Nephron progenitor cell (in vitro differentiated cells): ENCODE measurements at regions not wholly inside any gene's neighbourhood (a gene's known extent, or its start where the extent isn't known, plus 50 kb on each side); places are given as distances from the start of the nearest gene placed in this dataset.

Source experiments
- DNase-seq: peaks from one replicate; pipeline ENCODE4 v3.0.0; 2021
- H3K27ac Mint-ChIP-seq: 2 replicates; pipeline ENCODE4 v1.8.0; 2021; ENCODE audit warnings: mild to moderate bottlenecking, moderate library complexity, mixed read lengths
- H3K27me3 Mint-ChIP-seq: 2 replicates; pipeline ENCODE4 v1.8.0; 2021; ENCODE audit warnings: mild to moderate bottlenecking, low read depth, mixed read lengths; ENCODE audit not compliant: poor library complexity
- H3K36me3 Mint-ChIP-seq: 2 replicates; pipeline ENCODE4 v1.8.0; 2021; ENCODE audit warnings: low read depth, mixed read lengths
- H3K4me1 Mint-ChIP-seq: 2 replicates; pipeline ENCODE4 v1.8.0; 2021; ENCODE audit warnings: mixed read lengths
- H3K4me3 Mint-ChIP-seq: 2 replicates; pipeline ENCODE4 v1.8.0; 2021; ENCODE audit warnings: mild to moderate bottlenecking, moderate library complexity, mixed read lengths
- H3K9me3 Mint-ChIP-seq: 2 replicates; pipeline ENCODE4 v1.8.0; 2021; ENCODE audit warnings: mild to moderate bottlenecking, moderate library complexity, mixed read lengths
- TF ChIP-seq, protein P1 (sequence below): fragments of 200-600 bp; sonication (generic); IDR thresholded peaks from 2 replicates; pipeline ENCODE4 v1.5.0; 2021; ENCODE audit warnings: antibody characterized with exemption

DNA sequence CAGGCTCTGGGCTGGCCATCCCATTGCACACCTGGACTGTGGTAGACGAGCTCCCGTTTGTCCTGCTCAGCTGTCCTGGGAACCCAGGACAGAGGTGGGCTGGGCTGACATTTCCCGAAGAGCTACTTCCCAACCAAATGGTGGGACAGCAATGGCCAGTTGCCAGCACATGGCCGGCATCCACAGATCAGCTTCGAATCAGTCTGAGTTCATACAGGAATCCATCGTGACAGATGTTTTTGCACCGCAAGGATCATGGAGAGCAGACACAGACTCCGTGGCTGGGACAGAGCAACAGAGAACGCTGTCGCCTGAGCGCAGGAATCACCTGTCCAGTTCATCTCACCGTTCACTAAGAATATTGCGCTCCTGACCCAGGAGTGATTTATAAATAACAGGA lies 198.5 kb downstream of the TTLL2 start:
- H3K36me3 Mint-ChIP-seq: no peaks in the 10 kb centered on the region
- peaks cover 21% of the 10 kb centered on the region for H3K27me3 Mint-ChIP-seq
- H3K4me3 Mint-ChIP-seq: no peak overlapping the region
- DNase-seq: no peak
- TF ChIP-seq, protein P1, sequence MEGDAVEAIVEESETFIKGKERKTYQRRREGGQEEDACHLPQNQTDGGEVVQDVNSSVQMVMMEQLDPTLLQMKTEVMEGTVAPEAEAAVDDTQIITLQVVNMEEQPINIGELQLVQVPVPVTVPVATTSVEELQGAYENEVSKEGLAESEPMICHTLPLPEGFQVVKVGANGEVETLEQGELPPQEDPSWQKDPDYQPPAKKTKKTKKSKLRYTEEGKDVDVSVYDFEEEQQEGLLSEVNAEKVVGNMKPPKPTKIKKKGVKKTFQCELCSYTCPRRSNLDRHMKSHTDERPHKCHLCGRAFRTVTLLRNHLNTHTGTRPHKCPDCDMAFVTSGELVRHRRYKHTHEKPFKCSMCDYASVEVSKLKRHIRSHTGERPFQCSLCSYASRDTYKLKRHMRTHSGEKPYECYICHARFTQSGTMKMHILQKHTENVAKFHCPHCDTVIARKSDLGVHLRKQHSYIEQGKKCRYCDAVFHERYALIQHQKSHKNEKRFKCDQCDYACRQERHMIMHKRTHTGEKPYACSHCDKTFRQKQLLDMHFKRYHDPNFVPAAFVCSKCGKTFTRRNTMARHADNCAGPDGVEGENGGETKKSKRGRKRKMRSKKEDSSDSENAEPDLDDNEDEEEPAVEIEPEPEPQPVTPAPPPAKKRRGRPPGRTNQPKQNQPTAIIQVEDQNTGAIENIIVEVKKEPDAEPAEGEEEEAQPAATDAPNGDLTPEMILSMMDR: no peak
- H3K27ac Mint-ChIP-seq: no peak overlapping the region
- peaks cover 4% of the 10 kb centered on the region for H3K9me3 Mint-ChIP-seq
- H3K4me1 Mint-ChIP-seq: peaks cover 41% of the 10 kb centered on the region

DNA sequence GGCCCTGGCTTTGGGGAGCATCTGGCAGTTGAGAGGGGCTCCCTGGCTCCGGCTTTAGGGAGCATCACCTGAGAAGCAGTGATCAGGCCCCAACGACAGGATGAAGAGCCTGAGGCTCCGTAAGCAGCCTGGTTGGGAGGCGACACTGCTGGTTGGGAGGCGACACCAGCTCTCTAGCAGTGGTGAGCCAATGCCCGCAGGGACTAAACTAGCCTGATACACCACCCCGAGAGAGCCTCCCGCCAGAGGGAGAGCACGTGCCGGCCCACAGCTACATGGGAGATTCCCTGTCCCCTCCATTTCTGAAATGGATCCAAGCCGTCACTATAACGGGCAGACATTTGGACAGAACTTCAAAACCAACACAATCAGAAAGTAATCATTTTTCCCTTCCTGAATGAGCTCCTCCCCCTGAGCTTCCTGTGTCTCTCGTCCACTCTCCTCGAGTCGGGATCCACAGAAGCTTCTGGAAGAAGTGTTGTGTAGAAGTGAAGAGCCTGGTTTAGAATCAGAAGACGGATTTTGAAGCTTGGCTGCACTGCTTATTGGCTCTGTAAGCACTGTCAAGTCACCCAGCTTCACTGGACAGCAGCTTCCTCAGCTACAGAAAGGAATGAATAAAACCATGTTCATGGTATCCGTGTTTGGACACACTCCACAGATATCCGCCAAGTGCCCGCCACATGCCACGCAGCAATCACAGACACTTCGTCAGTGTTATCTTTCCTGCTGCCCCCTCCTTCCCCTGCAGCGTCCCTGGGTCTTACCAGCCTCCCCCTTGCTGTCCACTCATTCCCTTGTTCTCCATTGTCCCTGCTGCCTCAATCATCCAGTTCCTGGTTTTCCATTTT lies 199.6 kb downstream of the TTLL2 start:
- H3K27me3 Mint-ChIP-seq: peaks cover 15% of the 10 kb centered on the region
- TF ChIP-seq, protein P1: no peak
- H3K27ac Mint-ChIP-seq: no peak overlapping the region
- peaks cover 46% of the 10 kb centered on the region for H3K4me1 Mint-ChIP-seq
- H3K36me3 Mint-ChIP-seq: no peaks in the 10 kb centered on the region
- H3K9me3 Mint-ChIP-seq: peaks cover 4% of the 10 kb centered on the region
- DNase-seq: no peak
- no peak overlapping the region for H3K4me3 Mint-ChIP-seq

DNA sequence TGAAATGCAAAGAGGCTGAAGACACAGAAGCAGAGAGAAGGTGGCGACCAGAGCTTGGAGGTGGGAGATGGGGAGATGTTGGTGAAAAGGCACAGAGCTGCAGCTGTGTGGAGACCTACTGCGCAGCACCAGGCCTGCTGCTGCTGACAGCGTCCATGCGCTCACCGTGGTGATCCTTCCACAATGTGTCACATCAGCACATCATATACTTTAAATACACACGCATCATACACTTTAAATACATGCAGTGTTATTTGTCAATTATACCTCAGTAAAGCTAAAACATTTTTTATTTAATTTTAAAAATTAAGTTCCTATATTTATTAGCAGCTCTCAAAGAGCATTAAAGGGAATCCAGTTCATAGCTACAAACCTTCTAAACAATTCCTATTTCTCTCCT lies 200.9 kb downstream of the TTLL2 start:
- no peaks in the 10 kb centered on the region for H3K36me3 Mint-ChIP-seq
- peaks cover 12% of the 10 kb centered on the region for H3K27me3 Mint-ChIP-seq
- H3K9me3 Mint-ChIP-seq: peaks cover 4% of the 10 kb centered on the region
- no peak overlapping the region for H3K4me3 Mint-ChIP-seq
- H3K27ac Mint-ChIP-seq: no peak overlapping the region
- DNase-seq: no peak
- H3K4me1 Mint-ChIP-seq: peaks cover 59% of the 10 kb centered on the region
- TF ChIP-seq, protein P1: no peak

DNA sequence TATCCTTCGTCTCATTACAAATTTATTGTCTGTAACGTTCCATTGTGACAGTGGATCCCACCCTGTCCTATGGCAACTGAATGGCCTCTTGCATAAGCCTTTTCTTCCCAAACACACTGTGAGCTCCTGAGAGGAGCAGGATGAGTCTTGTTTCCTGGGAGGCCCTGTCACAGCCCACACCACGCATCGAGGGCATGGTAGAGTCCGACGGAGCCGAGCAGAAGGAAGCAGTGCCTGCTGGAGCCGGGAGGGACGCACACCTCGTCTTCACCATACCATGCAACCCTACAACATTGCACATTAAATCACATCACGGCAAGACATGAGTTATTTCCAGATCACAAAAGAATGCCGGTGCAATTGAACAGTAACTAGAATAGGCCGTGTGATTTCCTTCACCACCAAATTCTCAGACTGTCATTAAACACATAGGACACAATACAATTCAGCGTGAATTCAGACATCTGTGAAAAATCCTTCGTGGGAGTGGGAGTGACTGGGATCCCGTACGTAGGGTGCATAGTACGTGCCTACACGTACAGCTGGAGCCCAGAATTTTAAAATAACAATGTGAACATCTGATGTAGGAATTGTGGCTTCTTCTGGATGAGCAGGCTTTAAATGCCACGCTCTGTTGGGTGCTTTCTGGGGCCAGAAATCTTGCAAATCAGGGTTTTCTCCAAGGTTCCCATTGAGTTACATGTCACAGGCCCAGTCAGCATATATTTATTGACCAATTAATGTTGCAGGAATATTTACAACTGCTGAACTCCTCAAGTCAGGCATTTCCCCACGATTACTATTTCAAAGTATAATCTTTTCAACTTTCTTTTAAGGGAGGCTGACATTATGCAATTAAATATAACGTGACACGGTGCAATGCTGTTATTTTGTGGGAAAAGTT lies 201.8 kb downstream of the TTLL2 start:
- Mint-ChIP-seq H3K36me3 (no peaks in the 10 kb centered on the region), H3K27ac (peak overlapping the region; percentile 69), H3K27me3 (peaks cover 4% of the 10 kb centered on the region), H3K9me3 (peaks cover 4% of the 10 kb centered on the region), H3K4me3 (no peak overlapping the region), H3K4me1 (peaks cover 68% of the 10 kb centered on the region)
- DNase-seq: no peak
- TF ChIP-seq, protein P1: no peak

DNA sequence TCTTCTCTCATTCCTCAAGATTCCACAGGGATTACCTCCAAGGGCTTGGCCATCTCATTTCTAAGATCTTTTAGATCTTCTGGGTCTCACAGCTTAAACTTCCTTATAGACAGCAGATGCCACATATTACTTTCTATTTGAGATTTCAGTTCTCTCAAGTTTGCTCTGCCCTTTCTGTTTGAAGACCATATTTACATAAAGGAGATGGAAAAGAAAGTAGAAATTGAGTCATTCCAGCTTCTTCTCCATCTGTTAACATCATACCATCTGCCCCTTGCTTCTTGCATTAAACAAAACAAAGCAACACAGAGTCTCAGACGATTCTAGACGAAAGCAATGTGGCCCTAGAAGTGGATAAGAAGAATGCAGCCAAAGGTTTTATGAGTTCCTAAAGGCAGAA lies 203.4 kb downstream of the TTLL2 start:
- Mint-ChIP-seq H3K4me1 (peaks cover 83% of the 10 kb centered on the region), H3K9me3 (peaks cover 8% of the 10 kb centered on the region), H3K4me3 (no peak overlapping the region), H3K27ac (no peak overlapping the region), H3K36me3 (peaks cover 3% of the 10 kb centered on the region), H3K27me3 (no peaks in the 10 kb centered on the region)
- DNase-seq: no peak
- TF ChIP-seq, protein P1: no peak
